Kidney tubule cell (primary cell): ENCODE measurements at regions not wholly inside any gene's neighbourhood (a gene's known extent, or its start where the extent isn't known, plus 50 kb on each side); places are given as distances from the start of the nearest gene placed in this dataset.

Experiments used
- DNase-seq: peaks from one replicate; pipeline ENCODE4 v3.0.0-alpha.2; 2018; ENCODE audit warnings: low spot score

DNA sequence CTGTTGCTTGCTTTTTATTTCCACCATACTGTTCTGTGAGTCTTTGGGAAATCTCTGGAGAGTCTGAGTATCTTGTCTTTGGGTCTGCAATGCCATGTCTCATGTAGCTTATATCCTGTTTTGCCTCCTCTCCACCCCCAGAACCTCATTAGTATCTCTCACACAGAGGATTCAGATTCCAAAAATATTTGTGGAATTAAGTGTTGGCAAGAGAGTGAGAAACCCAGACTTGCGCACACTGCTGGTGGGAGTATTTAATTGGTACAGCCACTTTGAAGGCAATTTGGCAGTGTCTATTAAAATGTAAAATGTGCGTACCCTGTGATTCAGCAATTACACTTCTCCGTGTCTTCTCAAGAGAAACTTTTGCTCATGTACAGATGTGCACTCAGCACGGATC, 68.6 kb downstream of the ZNF621 start:
- peak; percentile 37 for DNase-seq

DNA sequence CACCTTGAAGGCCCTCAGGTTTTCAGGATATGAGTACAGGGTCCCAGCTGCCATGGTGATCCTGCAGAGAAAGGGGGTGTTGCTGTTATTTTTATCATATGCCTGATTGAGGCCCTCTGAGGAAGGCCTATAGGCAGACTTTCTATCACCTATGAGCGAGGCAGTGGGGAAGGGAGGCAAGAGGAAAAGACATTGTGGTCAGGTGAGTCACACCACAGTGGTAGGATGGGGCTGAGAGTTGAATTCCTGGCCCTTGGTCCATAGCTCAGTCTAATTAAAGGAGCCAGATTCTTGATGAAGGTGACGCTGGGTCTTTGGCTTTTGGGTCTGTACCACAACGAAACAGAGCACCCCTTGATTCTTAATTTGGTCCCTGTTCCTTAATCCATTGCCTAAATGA, 72.7 kb downstream of the ZNF621 start:
- DNase-seq, result peak; percentile 74

DNA sequence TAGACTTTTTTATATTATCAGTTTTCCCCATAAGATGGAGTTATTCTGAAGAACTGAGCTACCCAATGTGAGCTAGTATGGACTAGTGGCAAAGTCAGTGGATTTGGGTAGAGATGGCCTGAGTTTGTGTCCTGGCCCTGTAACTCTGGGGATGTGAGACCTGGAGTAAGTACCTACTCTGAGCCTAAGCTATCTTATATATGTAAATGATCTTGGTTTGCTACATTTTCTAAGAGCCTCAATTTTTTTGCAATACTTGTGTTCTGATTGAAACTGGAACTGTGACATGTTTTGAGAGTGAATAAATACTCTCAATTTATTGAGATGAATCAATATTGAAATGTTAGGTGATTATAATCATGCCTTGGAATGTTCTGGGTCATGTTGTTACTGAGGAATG, 73.6 kb downstream of the ZNF621 start:
- no peak for DNase-seq

DNA sequence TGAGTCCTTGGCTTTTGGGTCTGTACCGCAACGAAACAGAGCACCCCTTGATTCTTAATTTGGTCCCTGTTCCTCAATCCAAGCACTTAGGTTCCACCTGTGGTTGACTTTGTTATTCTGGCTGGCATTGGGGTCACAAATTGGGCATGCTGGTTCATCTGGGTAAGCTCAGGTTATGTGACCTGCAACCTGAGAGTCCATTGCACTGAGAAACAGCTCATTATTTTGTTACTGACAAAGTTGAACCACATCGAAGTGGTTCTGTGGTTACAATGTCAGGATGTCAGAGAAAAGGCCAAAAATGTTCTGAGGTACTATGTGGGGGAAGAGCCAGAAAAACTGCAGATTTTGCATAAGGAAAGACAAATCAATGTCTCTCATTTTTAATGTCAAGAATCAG, 74.2 kb downstream of the ZNF621 start:
- DNase-seq, result no peak

DNA sequence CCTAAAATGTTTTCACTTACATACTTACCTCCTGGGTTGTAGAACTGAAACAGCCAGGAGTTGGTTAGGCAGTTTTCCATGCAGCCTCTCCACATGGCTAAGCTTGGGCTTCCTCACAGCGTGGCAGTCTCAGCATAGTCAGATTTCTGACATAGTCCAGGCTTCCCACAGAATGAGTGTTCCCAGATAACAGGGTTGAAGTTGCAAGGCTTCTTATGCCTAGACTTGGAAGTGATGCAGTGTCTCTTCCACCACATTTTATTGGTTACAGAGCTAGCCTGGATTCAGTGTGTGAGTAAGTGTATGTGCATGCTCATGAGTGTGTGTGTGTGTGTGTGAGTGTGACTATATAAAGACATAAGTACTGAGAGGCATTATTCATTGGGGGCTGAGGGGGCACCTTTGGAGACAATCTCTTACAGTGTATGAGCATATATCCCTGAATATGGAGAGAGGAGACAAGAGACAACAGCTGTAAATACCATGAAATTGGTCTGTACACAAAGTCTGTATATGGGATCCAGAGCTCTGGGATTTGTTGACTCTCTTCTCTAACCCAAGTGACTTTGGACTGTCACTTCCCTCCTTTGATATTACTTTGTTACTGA, 78.1 kb downstream of the ZNF621 start:
- DNase-seq, result no peak

DNA sequence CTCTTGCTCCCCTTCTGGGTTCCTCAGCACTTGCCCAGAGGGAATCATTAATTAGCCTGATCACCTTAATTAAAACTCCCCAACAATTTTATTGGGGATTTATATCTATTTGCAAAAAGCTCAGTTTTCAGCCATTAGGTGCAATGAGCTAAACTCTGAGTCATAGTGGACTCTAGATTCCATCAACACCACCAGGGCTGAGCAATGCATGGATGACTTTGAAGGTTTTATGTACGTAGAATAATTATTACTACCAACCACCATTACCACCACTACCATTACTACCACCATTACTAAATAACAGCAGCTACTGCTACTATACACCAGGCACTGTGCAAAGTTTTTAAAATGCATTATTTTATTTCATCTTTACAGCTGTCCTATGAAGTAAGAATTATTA, 81.2 kb downstream of the ZNF621 start:
- no peak for DNase-seq

DNA sequence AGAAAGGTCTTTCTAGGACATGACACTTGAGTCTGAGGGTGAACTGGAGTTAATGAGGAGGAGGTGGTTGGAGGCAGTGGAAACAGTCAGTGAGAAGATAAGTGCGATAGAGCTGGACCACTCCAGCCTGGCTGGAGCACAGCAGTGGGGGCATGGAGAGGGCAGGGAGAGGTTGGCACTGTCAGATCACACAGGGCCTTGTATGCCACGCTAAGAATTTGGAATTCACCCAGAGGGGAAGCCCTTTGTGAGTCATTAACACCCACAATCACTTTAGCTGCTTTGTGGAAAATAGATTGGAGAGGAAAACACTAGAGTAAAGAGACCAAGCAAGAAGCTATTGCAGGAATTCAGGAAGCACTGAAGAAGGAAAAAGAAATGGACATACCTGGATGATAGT, 83.3 kb downstream of the ZNF621 start:
- peak; percentile 72 for DNase-seq

DNA sequence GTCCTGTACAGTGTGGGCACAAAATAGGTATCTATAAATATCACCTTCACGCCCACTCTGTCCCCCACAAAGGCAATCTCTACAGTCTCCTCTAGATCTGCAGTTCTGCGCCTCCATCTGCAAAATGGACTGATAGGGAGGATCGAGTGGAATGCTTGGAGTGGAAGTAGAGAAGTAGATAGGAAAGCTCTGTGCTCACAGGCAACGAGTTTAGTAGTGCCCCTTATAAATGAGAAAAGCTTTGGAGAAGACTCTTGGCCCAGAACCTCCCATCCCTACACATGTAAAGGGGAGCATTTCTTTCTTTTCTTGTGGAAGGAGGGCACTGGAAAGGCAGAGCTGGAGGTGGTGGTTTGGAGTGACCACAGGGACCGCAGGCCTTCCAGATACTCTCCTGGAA, 88.5 kb downstream of the ZNF621 start:
- DNase-seq, result no peak

DNA sequence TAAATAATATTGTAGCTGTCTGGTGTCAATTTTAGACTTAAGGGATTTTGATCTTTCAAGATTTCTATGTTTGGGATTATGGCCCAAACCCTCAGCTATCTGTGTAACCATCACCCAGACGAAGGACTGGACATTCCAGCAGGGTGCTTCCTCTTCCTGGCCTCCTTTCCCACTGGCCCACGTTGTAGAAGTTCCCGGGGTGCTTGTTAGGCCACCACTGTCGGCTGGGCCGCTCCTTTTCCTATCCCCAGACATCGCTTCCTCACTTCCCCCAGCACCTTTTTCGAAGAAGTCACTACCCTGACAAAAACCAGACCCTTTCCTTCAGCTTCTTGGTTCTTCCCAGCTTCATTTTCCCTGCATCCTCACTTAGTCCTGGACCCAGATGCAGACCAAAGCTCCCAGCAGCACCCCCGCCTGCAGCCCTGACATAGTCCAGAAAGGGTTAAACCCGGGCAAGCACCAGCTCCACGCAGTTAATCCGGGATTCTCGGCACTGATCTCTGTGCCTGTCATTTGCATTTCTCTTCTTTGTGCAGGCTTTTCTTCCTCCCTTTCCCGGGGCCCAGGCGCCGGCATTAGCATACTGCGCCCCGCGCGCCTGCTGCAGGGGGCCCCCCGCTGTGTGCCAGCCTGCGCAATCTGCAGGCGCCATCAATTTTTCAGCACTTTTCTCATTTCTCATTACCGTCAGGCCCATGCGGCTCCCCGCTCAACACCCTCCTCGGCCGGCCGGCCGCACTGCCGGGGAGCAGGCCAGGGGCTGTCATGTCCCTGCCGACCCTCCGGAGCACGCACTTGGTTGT, 90.6 kb downstream of the ZNF621 start:
- DNase-seq, result no peak

DNA sequence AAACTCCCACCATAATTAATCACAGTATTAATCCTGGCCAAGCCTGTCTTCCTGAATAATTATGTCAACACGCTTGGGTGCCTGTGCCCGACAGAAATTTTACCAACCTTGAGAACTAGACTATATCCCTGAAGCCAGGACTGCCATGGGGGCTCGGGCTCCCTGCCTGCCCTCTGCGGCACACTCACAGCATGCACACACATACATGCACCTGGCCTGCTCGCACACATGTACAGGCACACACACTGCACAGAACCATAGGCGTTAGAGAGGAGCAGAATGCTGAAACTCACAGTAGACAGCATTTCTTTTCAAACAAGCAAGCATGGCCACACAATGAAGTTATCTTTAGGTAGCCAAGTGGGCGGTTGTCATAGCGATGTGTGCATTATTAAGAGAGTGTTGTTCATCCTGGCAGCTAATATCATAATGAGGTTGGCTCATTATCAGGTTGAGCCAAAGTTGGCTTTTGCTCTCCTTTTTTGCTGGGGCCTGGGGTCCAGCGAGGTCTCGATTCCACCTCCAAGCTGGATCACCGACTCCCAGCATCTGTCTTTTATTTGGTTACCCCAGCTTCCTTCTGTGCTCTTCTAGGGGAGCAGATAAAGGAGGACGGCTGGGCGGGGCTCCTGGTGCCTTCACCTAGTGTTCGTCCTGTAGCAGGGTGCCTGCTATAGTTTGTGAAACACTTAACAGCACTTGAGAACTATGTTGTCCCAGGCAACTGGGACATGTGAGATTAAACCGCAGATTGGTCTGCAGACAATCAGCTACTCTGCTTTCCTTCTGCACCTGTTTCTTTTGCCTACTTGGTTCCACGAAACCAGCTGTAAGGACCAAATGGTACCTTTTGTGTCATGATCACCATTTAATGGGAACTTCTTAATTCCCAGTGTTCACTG, 91.4 kb downstream of the ZNF621 start:
- DNase-seq, result no peak

DNA sequence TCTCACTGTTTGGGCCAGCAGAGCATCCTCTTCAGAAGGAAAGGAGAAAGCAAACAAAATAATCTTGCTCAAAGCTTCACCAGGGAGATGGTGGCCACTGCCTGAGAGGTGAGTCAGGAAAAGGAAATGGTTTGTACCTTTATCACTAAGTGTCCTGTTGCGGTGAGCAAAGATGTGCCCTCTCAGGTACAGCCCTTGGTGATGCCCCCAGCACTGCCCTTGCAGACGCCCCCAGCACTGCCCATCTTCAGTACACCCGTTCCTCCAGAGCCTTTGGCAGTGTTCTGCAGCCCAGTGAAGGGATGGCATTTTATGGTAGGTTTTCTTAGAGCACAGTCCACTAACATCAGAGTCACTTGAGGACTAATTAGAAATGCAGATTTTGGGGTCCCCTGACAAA, 92.3 kb downstream of the ZNF621 start:
- peak; percentile 7 for DNase-seq

DNA sequence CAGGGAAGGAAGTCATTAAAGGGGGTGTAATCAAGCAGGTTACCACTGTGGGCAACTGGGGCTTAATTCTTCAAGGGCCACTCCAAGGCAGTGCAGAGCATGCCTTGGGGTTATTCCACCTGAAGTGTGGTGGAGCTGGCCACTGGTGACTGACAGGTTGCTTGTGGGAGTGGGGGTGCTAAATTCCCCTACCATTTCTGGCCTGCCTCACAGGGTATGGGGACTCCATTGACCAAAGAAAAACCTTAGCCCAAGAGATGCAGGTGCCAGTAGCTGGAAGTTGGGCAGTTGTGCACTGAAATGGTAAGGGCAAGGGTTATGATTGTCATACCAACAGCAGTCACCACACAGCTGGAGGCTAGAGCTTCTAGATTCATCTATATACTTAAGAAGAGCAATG, 93.4 kb downstream of the ZNF621 start:
- DNase-seq, result no peak

DNA sequence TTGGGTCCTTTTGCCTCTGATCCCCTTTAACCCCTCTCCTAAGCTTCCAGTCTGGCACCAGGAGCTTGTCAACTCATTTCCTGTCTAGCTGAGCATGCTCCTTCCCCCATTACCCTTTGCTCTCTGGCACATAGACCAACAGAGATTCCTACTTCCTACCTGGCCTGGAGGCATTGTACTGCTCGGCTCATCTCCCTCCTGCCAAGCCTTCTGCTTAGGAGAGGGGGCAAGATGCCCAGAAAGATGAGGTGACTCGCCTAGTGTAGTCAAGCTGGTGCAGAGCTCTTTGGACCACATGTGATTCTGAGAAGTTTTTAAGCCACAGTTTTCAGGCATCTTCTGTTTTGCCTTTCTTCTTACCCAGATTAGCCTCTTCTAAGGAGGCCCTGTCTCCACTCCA, 95.4 kb downstream of the ZNF621 start:
- DNase-seq, result peak; percentile 63

DNA sequence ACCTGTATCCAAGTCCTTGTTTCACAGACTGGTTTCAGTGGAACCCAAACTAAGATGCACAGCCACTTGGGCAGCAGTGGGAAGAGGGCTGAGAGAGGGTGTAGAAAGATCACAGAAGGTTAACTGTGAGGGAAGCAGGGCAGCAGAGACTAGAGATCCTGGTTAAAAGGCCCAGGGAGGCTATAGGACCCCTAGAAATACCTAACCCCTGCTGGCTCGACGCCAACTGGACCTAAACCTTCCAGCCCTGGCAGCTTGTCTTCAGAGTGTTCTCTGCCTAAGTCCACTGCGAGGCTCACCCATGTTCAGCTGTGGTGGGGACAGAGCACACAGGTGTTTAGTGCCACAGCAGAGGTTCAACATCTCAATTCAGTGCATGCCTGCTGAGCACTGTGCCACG, 96.5 kb downstream of the ZNF621 start:
- no peak for DNase-seq

DNA sequence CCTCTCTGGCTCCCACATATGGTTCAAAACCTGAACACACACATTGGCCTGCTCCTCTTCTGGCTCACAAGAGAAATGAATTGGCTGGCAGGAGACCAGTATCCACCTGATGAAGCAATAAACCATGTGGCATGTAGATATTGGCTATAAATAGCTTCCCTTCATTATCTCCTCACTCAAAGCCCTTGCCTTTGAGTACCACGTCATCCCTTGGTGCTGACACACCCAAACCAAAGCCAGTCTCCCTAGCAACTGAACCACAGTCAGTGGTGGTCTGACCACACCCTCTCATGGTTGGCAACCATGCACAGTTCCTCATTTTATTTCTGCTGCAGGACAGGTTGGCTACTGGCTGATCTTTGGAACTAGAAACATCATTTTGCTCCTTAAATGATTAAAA, 98.8 kb downstream of the ZNF621 start:
- peak; percentile 85 for DNase-seq

DNA sequence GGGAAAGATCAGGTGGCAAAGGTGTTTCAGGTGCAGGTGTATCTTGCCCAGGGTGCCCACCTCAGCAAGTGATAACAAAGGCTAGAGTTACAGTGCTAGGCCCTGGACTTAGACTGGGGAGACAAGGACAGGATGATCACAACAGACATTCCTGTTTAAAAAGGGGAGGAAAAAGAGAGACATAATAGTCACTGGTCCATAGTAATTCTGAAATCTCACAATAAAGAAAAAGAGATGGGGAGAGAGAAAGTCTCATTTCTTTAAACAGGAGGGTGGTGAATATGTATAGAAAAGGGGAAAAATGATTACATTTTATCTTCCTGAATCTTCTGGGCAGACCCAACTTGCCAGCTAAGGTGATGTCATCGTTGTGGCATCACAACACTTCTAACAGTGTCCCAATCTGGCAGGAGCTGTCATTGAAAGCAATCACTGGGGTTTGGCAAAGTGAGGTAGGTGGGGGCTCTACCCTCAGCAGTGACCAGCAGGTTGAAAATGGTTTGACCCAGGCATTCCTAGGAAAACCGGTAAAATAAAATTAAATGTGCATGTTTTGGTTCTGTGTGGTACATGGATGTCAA, 99.5 kb downstream of the ZNF621 start:
- no peak for DNase-seq

DNA sequence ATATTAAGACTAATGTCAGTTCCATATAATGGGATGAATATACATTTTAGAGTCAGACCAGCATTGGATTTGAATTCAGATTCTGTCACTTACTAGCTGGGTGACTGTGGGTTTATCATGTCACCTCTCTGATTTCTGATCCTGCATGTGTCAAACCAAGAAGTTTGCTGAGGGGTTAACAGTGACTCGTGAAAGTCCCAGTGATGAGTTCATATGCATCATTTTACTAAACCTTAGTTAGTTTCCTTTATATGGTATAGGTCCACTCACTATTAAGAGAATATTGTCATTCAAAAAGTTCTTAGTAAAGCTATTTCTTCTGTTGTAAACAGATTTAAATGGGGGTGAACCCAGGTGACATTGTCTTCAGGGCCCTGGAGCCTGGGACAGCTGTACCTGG, 102.3 kb downstream of the ZNF621 start:
- DNase-seq, result no peak

DNA sequence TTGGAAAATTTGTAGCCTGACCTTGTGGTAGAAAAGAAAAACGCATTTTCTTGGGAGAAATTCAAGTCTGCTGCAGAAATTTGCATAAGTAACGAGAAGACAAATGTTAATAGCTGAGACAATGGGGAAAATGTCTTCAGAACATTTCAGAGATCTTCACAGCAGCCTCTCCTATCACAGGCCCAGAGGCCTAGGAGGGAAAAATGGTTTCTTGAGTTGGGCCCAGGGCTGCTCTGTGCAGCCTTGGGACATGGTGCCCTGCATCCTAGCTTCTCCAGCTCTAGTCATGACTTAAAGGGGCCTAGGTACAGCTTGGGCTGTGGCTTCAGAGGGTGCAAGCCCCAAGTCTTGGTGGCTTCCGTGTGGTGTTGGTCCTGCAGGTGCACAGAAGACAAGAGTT, 104.2 kb downstream of the ZNF621 start:
- DNase-seq, result no peak

DNA sequence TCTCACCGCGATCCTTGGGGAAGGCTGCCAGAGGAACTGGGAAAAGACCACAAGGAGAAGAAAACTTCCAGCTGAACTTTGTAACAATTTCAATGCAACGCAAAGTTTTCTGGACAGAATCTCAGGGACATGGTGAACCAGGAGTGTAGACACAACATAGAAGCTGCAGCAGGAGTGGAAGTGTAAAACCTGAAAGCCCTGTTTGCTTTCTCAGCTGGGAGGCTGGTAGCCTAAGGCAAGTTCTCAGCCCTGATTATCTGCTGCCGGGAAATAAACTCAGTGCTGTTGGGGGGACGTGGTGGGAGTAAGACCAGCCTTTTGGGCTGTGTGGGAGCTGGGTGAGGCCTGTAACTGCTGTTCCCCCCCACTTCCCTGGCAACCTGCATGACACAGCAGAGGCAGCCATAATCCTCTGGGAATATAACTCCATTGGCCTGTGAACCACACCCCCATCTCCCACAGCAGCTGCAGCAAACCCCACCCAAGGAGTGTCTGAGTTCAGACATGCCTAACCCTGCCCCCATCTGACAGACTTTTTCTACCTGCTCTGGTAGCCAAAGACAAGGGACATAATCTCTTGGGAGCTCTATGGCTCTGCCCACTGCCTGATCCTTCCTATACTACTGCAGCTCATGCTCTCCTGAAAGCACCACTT, 106.7 kb downstream of the ZNF621 start:
- DNase-seq, result no peak

DNA sequence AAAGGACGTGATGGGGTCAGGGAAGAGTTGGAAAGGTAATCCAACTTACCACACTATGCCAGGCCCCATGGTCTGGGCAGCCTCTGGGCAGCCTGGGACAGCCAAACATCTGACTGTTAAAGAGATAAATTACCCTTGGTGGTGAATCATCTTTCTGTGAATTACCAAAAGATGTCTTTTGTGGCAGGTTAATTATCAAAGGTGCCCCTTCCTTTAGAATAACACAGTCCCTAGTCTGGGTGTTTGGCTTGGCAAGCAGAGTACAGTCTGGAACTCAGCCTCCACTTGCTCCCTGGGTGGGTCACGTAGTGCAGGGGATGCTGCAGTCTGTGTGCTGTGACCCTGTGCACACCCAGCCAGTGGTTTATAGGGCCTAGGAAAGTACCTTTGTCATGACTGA, 113.1 kb downstream of the ZNF621 start:
- DNase-seq, result peak; percentile 35

DNA sequence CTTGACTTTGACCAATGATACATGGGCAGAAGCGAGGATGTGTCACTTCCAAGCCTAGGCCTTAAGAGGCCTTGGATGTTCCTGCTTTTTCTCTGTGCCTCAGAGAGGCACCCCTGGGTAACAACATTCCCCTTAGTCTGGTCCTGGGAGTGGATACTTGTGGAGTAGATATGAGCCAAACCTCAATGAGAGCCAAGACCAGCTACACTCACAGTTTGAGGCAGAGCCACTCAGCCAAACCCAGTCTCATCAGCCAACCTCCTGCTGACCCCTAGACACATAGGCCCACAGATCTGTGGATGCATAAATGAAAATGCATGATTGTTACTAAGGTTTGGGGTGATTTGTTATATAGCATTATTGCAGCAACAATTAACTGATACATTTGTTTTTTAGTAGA, 114.2 kb downstream of the ZNF621 start:
- no peak for DNase-seq

DNA sequence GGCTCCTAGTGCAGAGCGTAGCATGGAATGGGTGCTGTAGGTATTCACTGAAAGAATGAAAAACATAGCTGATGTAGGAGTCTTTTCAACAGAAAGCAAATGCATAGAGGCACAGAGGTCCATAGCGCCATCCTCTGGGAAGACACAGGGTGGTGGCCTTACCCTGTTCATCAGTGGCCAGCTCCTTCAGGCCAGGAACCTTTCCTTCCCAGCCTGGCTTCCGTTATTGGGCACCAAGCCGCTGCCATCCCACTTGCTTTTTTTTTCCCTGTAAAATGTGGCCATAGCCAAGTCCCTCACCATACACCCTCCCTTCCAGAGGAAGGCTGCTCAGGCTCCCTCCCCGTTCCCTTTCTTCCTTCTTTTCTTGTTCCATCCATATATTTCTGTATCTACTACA, 118.1 kb downstream of the ZNF621 start:
- DNase-seq, result no peak
